ENCODE measurements at regions not wholly inside any gene's neighbourhood (a gene's known extent, or its start where the extent isn't known, plus 50 kb on each side); places are given as distances from the start of the nearest gene placed in this dataset.
"Not testable (repeated sequence)": the region's sequence is repeated elsewhere in the genome, so short reads cannot be mapped to it uniquely, and the experiment has no call there.

DNA sequence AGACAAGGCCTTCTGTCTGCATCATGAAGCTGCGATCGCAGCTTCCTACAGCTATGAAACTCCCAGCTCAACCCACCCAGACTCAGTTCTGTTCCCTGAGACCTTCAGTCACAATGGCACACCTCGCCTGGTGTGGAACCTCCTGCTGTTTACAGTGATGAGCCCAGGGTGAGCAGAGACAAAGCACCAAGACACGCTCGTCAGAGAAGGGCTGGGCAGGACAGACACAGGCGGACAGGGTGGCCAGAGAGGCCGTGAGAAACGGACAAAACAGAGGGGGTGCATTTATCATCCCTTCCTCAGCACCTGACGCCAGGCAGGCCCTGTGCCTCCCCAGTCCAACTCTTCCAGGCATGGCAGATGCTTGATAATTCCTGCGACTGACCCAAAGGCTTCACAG, 178.2 kb downstream of the LMLN start:
- DNase-seq (ENCODE audit: low spot score in 2 of 2); ATAC-seq (replicated peaks; ENCODE audit: extremely low read depth, poor library complexity, severe bottlenecking); H3K27me3 Mint-ChIP-seq: not testable (repeated sequence)

DNA sequence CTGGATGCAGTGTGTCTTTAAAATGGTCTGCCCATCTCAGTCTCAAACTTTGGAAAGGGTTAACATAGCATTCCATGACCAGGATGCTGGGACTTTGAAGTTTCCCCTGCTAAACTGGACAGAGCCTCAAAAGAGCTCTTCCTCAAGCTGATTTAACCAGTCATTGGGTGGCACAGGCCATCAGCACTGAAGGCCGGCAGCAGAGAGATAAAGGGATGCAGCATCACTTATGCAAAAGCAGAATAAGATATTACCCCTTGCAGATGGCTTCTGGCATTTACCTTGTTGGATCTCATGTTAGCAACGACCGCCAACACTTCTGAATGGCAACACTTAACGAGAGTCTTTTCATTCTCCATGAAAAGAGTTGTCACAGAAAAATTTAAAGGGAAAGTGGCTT, 179.0 kb downstream of the LMLN start:
- not testable (repeated sequence) for H3K27ac Mint-ChIP-seq (ENCODE audit: low read depth); ATAC-seq (replicated peaks; ENCODE audit: extremely low read depth, poor library complexity, severe bottlenecking)

More for the DNA sequence above, 178.2 kb downstream of the LMLN start:
- H3K4me3 Mint-ChIP-seq; H3K36me3 Mint-ChIP-seq (ENCODE audit: insufficient read depth); H3K4me1 Mint-ChIP-seq; H3K27ac Mint-ChIP-seq (ENCODE audit: low read depth); H3K9me3 Mint-ChIP-seq: not testable (repeated sequence)

DNA sequence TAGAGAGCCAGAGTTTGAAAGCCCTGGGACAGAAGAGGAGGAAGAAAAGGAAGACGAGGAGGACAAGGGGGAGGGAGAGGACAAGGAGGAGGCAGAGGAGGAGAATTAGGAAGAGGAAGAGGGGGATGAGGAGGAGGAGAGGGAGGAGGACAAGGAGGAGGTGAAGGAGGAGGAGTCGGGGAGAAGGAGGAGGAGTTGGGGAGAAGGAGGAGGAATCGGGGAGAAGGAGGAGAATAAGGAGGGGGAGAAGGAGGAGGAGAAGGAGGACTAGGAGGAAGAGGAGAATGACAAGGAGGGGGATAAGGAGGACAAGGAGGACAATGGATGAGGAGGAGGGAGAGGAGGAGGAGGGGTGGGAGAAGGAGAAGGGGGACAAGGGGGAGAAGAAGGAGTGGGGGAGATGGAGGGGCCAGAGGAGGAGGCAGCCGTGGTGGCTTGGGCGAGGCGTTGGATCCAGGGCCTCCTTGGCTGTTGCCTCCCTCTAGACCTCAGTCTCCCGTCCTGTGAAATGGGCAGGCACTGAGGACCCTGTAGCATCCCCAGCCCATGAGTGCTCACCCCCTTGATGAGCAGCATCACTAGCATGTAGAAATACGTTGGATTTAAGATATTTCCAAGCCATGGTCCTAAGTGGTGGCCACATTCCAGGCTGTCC, 179.6 kb downstream of the LMLN start:
- ATAC-seq (replicated peaks; ENCODE audit: extremely low read depth, poor library complexity, severe bottlenecking); DNase-seq (ENCODE audit: low spot score in 2 of 2); H3K4me3 Mint-ChIP-seq; H3K9me3 Mint-ChIP-seq; H3K27me3 Mint-ChIP-seq; H3K36me3 Mint-ChIP-seq (ENCODE audit: insufficient read depth); H3K4me1 Mint-ChIP-seq; H3K27ac Mint-ChIP-seq (ENCODE audit: low read depth): not testable (repeated sequence)

More for the DNA sequence above, 179.0 kb downstream of the LMLN start:
- not testable (repeated sequence) for DNase-seq (ENCODE audit: low spot score in 2 of 2); H3K4me3 Mint-ChIP-seq; H3K4me1 Mint-ChIP-seq; H3K36me3 Mint-ChIP-seq (ENCODE audit: insufficient read depth); H3K9me3 Mint-ChIP-seq; H3K27me3 Mint-ChIP-seq

DNA sequence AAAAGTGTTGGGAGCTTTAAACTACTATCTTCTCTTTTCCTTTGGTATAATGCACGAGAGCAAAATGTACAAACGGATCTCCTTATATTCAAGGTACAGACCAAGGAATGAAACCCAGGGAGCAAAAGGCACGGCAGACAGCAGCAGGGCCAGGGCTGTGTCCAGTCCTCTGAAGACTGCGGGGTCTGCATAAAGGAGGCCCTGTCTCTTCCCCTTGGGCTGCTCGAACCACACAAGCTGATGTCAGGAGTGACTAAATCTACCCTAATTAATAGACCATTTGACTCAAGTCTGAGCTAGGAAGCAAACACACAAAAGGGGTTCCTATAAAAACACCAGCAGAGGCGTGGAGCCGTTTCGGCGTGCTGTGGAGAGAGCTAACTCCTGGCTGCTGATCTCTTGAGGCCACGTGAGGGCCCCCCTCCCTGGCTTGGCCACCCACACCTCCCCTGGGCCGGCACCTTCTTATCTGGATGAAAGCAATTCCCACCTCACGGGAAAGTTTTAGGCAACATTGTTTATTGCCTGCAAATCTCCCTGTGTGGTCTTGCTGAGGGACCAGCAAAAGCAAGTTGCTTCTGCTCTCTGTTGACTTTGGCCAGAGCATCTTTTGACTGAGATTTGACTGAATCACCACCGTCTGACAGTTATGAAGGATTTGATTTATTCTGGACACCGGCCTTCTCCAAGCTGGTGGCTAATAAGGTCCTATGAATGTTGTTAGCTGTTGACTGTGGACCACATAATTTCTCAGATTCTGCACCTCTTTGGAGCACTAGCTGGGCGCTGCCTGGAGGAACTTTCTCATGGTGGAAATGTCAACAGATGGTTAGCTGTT, 183.5 kb downstream of the LMLN start:
- ATAC-seq (replicated peaks; ENCODE audit: extremely low read depth, poor library complexity, severe bottlenecking); H3K27ac Mint-ChIP-seq (ENCODE audit: low read depth); H3K27me3 Mint-ChIP-seq; H3K4me1 Mint-ChIP-seq; H3K36me3 Mint-ChIP-seq (ENCODE audit: insufficient read depth); DNase-seq (ENCODE audit: low spot score in 2 of 2); H3K9me3 Mint-ChIP-seq; H3K4me3 Mint-ChIP-seq: not testable (repeated sequence)

DNA sequence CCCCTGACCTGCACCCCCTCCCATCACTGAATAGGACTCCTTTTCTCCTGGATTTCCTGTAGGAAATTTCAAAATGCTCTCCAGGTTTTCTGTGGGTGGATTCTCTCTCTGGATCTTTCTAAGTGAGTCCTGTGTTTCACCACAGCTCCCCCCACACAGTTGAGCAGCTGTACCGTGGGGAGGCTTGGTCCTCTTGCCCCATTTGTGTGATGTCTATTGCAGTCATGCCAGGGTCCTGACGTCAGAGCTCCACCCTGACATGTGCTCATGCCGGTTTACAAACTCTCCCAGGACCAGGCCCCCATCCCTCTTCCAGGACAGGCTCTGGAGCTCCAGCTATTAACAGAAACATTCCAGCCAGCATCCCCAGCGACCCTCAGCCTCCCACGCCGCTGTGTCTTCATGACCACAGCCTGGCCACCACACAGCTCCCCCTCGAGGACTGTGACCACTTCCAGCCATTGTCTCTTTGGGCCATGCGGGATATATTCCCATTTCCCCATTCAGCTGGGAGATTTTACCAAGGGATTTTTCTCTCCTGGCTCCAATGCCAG, 185.3 kb downstream of the LMLN start:
- not testable (repeated sequence) for DNase-seq (ENCODE audit: low spot score in 2 of 2); H3K9me3 Mint-ChIP-seq; H3K36me3 Mint-ChIP-seq (ENCODE audit: insufficient read depth); H3K27ac Mint-ChIP-seq (ENCODE audit: low read depth); H3K4me1 Mint-ChIP-seq; ATAC-seq (replicated peaks; ENCODE audit: extremely low read depth, poor library complexity, severe bottlenecking); H3K27me3 Mint-ChIP-seq; H3K4me3 Mint-ChIP-seq

DNA sequence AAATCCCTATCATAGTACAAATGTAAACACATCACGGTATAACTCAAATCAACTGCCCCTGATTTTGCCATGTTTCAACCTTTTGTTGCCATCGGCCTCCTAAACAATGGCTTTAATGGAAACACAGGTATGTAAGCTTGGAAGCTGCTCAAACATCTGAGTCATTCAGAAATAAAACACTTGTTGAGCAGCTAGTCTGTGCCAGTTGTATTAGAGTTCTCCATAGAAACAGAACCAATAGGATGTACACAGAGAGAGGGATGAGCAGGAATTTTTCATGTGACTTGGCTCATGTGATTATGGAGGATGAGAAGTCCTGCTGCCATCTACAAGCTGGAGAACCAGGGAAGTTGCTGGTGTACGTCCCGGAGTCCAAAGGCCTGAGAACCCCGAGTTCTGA, 186.1 kb downstream of the LMLN start:
- not testable (repeated sequence) for ATAC-seq (replicated peaks; ENCODE audit: extremely low read depth, poor library complexity, severe bottlenecking); H3K4me3 Mint-ChIP-seq; DNase-seq (ENCODE audit: low spot score in 2 of 2); H3K27me3 Mint-ChIP-seq; H3K4me1 Mint-ChIP-seq; H3K9me3 Mint-ChIP-seq; H3K36me3 Mint-ChIP-seq (ENCODE audit: insufficient read depth); H3K27ac Mint-ChIP-seq (ENCODE audit: low read depth)

DNA sequence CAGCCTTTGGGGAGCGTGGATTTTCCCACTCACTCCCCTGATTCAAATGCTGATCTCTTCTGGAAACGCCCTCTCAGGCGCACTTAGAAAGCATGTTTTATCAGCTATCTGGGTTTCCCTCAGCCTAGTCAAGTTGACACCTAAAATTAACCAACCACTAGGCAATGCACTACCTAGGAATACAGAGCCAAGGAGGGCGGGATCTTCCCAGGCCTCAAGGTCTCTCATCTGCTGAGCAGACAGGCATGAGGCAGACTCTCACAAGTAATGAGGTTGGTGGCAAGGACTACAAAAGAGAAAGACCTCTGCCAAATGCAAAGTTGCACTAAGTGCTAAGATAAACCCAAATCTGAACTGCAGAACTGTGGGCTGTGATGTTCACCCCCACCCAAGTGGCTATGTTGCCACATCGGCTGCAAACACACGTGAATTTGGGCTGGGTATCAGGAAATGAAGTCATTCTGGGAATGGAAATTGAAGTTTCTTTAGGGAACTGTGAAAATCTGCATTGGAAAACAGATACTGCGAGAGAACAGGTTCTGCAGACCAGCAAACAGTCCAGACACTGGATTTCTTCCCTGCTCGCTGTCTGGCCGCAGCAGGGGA, 186.6 kb downstream of the LMLN start:
- not testable (repeated sequence) for H3K36me3 Mint-ChIP-seq (ENCODE audit: insufficient read depth); H3K9me3 Mint-ChIP-seq; H3K4me1 Mint-ChIP-seq; H3K4me3 Mint-ChIP-seq; H3K27me3 Mint-ChIP-seq; DNase-seq (ENCODE audit: low spot score in 2 of 2); ATAC-seq (replicated peaks; ENCODE audit: extremely low read depth, poor library complexity, severe bottlenecking); H3K27ac Mint-ChIP-seq (ENCODE audit: low read depth)

DNA sequence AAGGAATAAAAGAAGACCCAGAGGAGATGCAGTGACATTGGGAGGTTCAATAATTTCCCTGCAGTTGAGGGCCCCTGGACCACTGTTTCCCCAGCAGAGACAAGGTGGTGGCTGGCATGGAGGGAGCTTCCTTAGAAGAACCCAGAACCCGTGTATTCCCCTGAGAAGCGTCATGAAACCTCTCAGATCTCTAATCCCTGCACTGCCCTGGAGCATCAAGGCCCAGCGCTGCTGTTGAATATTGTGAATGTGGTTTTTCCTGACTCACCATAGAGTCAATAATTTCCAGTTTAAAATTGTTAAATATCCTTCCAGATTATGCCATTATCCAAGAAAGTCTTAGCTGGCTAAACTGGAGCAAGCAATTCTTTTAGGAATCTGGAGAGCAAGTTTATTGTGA, 187.2 kb downstream of the LMLN start:
- ATAC-seq (replicated peaks; ENCODE audit: extremely low read depth, poor library complexity, severe bottlenecking); H3K4me3 Mint-ChIP-seq; H3K27ac Mint-ChIP-seq (ENCODE audit: low read depth); H3K36me3 Mint-ChIP-seq (ENCODE audit: insufficient read depth); DNase-seq (ENCODE audit: low spot score in 2 of 2); H3K27me3 Mint-ChIP-seq; H3K9me3 Mint-ChIP-seq; H3K4me1 Mint-ChIP-seq: not testable (repeated sequence)

DNA sequence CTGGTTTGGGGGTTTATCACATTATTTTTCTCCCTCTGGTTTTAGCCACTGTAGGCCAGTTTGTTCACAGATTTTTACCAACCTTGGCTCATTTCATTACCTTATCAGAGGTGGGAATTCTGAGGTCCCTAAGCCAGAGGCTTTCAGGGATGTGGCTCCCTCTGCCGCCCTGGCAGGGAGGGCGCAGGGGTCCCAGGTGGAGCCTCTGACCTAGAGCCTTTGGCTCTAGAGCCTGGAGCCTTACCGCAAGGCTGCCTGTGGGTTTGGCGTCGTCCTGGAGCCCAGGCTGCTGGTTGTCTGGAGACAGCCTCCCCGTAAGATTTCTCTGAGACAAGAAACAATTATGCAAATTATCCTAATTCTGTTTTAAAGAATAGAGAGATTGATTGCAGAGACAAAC, 188.0 kb downstream of the LMLN start:
- H3K27ac Mint-ChIP-seq (ENCODE audit: low read depth); H3K36me3 Mint-ChIP-seq (ENCODE audit: insufficient read depth); H3K4me1 Mint-ChIP-seq; H3K4me3 Mint-ChIP-seq; ATAC-seq (replicated peaks; ENCODE audit: extremely low read depth, poor library complexity, severe bottlenecking); DNase-seq (ENCODE audit: low spot score in 2 of 2); H3K27me3 Mint-ChIP-seq; H3K9me3 Mint-ChIP-seq: not testable (repeated sequence)

DNA sequence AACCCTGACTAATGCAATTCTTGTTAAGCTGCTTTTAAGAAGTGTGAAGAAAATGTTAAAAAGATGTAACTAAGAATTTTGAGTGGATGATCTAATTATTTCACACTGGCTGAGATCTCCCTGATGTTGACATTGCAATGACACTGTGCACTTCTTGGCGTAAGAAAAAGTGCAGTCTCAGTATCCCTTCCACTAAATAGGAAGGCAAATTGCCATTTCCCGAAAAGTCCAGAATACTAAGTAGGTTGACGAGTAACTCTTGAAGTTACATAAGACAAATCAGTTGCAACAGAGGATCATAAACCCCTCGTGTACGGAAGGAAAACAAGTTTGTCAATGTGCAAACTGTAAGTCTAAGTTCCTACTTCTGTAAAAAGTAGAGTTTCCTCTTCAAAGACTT, 189.9 kb downstream of the LMLN start:
- not testable (repeated sequence) for H3K4me1 Mint-ChIP-seq; H3K27me3 Mint-ChIP-seq; ATAC-seq (replicated peaks; ENCODE audit: extremely low read depth, poor library complexity, severe bottlenecking); H3K9me3 Mint-ChIP-seq; DNase-seq (ENCODE audit: low spot score in 2 of 2); H3K36me3 Mint-ChIP-seq (ENCODE audit: insufficient read depth); H3K27ac Mint-ChIP-seq (ENCODE audit: low read depth); H3K4me3 Mint-ChIP-seq

DNA sequence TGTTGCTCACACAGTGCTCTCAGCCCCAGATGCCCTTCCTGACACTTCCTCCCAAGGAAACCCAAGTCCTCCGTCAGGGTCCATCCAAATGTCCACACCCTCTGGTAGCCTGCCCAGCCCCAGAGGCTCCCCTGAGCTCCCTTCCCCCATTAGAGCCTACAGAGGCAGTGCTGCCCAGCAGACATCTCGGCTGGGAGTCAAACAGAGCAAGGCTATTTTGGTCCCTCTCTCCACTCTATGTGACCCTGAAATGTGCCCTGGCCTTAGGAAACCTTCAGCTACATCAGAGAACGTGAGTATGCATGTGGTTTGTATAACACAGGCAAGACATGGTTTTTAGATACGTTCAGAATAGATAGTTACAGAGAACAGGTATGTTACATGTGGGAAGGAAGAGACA, 191.8 kb downstream of the LMLN start:
- not testable (repeated sequence) for H3K36me3 Mint-ChIP-seq (ENCODE audit: insufficient read depth); DNase-seq (ENCODE audit: low spot score in 2 of 2); H3K9me3 Mint-ChIP-seq; H3K4me3 Mint-ChIP-seq; H3K27me3 Mint-ChIP-seq; ATAC-seq (replicated peaks; ENCODE audit: extremely low read depth, poor library complexity, severe bottlenecking); H3K27ac Mint-ChIP-seq (ENCODE audit: low read depth); H3K4me1 Mint-ChIP-seq

DNA sequence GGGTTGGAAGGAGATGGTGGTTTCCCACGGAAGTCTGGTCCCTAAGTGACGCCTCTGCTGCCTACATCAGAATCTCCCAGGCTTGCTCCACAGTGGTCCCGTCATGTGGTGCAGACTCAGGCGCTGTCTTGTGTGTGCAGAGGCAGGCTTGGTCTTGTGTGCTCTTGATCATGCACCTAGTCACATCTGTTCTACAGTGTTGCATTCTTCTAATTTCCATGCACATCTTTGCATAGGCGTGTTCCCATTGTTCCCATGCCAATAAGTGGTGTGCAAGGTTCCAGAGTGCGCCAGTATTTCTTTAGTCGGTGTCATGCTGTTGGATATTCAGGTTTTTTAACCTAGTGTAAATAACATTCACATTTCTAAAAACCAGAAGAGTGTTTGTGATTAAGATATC, 195.8 kb downstream of the LMLN start:
- not testable (repeated sequence) for DNase-seq (ENCODE audit: low spot score in 2 of 2); H3K4me1 Mint-ChIP-seq; H3K27me3 Mint-ChIP-seq; ATAC-seq (replicated peaks; ENCODE audit: extremely low read depth, poor library complexity, severe bottlenecking); H3K36me3 Mint-ChIP-seq (ENCODE audit: insufficient read depth); H3K4me3 Mint-ChIP-seq; H3K27ac Mint-ChIP-seq (ENCODE audit: low read depth); H3K9me3 Mint-ChIP-seq
